IPS-18c (cell line): ENCODE measurements at regions not wholly inside any gene's neighbourhood (a gene's known extent, or its start where the extent isn't known, plus 50 kb on each side); places are given as distances from the start of the nearest gene placed in this dataset.

Experiments used
- H3K4me3 ChIP-seq: 2 replicates; pipeline ENCODE4 v1.7.0; 2013; ENCODE audit warnings: low read depth, mild to moderate bottlenecking, low read length, moderate library complexity; ENCODE audit not compliant: insufficient read depth
- H3K9me3 ChIP-seq: one replicate; pipeline ENCODE4 v1.6.1; 2013; ENCODE audit warnings: mild to moderate bottlenecking, low read length, moderate library complexity; ENCODE audit not compliant: control insufficient read depth, insufficient read depth

DNA sequence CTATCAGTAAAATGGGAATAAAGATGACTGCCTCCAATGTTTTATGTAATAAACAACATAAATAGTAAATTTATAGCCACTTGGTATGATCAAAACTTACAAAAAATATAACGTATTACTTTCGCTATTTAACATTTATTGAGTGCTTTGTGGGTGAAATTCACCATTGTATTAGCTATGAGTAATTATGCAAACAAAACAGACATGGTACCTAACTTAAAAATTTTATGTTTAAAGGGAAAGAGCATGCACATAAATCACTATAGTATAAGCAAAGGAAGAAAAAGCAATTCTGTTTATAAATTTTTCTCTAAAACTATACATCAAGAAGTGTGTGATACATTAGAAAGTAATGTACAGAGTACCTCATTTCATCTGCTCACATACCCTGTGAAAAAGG lies 1046.2 kb downstream of the NCAM2 start:
- H3K9me3 ChIP-seq, result no peaks in the 10 kb centered on the region

GRCh38 chr21:22046576-22046975 lies 1048.4 kb downstream of the NCAM2 start:
- Histone ChIP-seq H3K9me3 (no peaks in the 10 kb centered on the region), H3K4me3 (no peak overlapping the region)

More for the DNA sequence above, 1046.2 kb downstream of the NCAM2 start:
- no peak overlapping the region for H3K4me3 ChIP-seq

- no peaks in the 10 kb centered on the region for H3K9me3 ChIP-seq
- no peak overlapping the region for H3K4me3 ChIP-seq
Observed at GRCh38 chr21:22056904-22057303, 1058.7 kb downstream of the NCAM2 start.

DNA sequence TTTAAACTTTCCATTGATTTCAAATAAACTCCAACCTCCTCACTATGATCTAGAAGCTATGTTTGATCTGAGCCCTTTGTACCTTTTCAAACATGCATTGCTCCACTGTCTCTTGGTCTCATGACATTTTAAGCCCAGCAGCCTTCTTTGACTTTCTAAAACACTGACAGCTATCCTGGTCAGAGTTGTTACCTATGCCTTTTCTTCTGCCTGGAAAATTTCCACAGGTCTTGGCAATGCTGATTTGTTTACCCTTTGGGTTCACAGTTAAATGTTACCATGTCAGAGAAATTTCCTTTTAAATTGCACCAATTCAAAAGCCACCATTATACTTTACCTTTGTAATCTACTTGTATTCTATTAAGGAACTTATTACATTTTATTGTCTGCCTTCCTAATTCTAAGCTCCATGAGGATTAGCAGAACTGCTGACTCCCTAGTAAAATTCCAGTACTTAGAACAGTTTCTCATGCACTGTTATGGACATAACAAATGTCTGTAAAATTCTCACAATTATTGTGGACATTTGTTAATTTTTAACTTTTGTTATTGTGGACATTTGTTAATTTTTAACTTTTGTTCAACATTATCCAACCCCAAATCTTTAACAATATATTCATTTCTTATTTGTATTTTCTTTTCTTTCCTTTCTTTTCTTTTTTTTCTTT lies 1064.4 kb downstream of the NCAM2 start:
- no peak overlapping the region for H3K4me3 ChIP-seq
- no peaks in the 10 kb centered on the region for H3K9me3 ChIP-seq

DNA sequence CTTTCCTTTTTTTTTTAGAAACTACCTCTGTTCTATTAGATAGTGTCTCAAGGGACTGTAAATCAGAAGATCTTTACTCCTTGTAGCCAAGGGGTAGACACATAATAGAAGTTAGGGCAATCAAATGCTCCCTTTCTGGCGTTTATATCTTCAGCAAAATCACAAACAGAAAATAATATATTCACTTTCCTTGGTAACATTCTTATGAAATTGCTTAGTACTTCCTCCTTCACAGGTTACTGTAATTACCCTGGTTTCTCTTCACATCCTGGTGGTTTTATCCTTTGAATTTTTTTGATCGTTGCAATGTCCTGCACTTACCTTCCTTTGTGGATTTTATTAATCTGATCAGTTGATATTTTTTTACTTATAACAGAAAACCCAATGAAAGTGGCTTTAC lies 1064.9 kb downstream of the NCAM2 start:
- Histone ChIP-seq H3K9me3 (no peaks in the 10 kb centered on the region), H3K4me3 (no peak overlapping the region)

- no peaks in the 10 kb centered on the region for H3K9me3 ChIP-seq
- no peak overlapping the region for H3K4me3 ChIP-seq
Observed at GRCh38 chr21:22076471-22076870, 1078.3 kb downstream of the NCAM2 start.

DNA sequence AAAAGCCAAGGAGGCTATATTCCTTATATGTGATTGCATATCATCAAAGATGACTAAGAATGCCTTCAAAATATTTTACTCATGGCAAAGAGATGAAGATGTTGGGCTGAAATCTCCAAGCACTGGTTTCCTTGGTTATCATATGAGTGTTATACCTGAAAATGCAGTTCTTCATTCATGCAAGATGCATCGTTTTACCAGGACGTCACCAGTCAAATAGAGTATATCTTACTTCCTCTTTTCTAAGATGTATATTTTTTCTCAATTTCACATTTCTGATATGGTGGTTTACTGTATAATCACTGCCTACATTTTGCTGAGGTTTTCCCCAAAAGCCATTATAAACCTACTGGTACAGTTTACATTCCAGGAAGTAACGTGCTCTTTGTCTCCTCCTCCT lies 1085.7 kb downstream of the NCAM2 start:
- Histone ChIP-seq H3K4me3 (no peak overlapping the region), H3K9me3 (no peaks in the 10 kb centered on the region)

DNA sequence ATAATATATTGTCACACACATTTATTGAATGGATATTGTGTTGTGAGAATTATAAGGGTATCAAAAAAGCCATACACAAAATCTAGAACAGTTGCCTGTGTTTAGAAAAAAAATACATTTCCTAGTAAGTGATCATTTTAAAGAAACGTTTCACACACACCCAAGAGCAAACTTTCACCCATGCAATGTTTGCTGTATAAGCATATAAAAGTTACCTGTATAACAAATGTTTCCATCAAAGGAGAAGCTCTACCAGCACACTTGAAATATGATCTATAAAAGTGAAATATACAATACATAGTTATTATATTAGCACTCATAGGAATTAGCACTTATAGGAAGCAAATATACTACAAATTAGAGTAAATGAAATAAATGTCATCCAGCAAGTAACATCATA lies 1098.1 kb downstream of the NCAM2 start:
- H3K4me3 ChIP-seq, result no peak overlapping the region
- H3K9me3 ChIP-seq, result no peaks in the 10 kb centered on the region

- H3K9me3 ChIP-seq, result no peaks in the 10 kb centered on the region
Observed at GRCh38 chr21:22106720-22107410, 1108.7 kb downstream of the NCAM2 start.

GRCh38 chr21:22115746-22116145 lies 1117.5 kb downstream of the NCAM2 start:
- Histone ChIP-seq H3K4me3 (no peak overlapping the region), H3K9me3 (no peaks in the 10 kb centered on the region)

More at GRCh38 chr21:22106720-22107410, 1108.7 kb downstream of the NCAM2 start:
- H3K4me3 ChIP-seq, result no peak overlapping the region

DNA sequence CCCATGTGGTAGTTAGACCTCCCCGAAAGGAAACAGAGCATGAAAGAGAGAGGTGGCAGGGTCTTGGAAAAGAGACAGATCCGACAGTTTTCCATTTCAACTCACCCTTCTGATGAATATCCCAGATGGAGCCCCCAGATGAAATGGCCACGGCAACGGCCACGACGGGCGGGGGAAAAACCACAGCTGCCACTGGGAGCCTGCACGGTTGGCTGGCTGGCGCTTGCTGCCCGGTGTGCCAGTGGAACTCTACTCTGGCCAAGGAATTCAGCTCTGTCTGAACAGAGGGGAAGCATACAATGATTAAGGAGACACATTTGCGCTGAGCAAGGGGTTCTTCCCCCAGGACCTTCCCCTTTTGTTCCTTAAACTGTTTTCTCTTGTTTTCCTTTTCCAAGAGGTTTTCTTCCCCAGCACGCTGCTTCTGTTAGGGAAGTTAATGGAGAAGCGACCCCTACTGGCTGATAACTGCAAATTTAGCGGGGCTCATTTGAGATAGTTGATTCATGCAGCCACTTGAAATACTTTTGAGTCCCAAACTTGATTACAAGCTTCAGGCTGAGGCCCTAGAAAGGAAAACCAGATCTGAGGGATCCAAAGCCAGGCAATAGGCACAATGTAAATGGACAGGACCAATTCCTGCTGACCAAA lies 1122.5 kb downstream of the NCAM2 start:
- H3K4me3 ChIP-seq, result no peak overlapping the region

GRCh38 chr21:22125581-22125980 lies 1127.4 kb downstream of the NCAM2 start:
- Histone ChIP-seq H3K4me3 (no peak overlapping the region), H3K9me3 (no peaks in the 10 kb centered on the region)

More for the DNA sequence above, 1122.5 kb downstream of the NCAM2 start:
- H3K9me3 ChIP-seq, result no peaks in the 10 kb centered on the region

GRCh38 chr21:22128671-22129070 lies 1130.5 kb downstream of the NCAM2 start:
- Histone ChIP-seq H3K9me3 (no peaks in the 10 kb centered on the region), H3K4me3 (no peak overlapping the region)

DNA sequence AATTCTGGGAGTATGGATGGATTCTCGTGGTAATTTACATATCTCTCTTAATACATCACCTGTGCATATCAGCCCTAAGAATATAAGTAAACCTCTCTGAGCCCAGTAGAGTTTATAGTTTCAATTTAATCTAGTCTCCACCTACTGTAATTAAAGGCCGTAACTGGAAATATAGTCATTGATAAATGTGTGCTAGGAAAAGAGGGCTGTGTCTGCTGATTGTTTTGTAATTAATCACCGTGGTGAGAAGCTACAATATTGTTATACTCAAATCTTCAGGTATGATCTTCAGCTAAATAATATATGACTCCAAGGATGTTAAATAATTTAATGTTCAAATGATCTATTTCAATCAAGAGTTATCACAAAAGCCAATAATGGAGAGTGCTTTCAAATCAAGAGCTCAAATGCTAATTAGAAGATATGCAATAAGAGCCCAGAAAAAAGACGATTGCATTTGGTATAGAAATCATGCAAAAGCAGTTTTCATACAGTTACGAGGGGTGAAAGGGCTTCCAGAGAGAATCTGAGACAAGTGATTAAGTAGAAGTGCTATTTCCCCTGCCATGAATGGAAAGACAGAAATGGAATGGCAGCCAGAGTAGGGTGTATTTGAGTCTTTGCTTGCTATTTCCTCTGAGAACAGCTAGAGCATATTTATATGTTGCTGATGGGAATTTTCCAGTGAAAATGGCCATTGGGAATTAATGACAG lies 1134.3 kb downstream of the NCAM2 start:
- no peaks in the 10 kb centered on the region for H3K9me3 ChIP-seq
- H3K4me3 ChIP-seq, result no peak overlapping the region

DNA sequence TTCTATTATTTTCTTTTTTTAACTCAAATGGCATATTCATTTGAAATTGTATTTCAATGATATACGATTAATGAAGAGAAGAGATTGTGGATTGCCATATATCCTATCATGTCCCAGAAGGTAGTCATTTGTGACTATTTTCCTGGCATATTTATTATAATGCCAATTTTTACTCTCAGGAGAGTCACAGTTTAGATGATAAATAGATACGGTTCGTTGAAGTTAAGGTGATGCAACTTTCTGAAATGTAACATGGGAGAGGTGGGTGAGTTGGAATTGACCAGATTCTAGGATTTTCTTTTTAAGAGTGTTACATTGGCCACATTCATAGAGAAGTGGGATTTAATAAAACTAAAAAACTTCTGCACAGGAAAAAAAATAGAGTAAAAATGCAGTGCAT lies 1138.5 kb downstream of the NCAM2 start:
- Histone ChIP-seq H3K4me3 (no peak overlapping the region), H3K9me3 (no peaks in the 10 kb centered on the region)

DNA sequence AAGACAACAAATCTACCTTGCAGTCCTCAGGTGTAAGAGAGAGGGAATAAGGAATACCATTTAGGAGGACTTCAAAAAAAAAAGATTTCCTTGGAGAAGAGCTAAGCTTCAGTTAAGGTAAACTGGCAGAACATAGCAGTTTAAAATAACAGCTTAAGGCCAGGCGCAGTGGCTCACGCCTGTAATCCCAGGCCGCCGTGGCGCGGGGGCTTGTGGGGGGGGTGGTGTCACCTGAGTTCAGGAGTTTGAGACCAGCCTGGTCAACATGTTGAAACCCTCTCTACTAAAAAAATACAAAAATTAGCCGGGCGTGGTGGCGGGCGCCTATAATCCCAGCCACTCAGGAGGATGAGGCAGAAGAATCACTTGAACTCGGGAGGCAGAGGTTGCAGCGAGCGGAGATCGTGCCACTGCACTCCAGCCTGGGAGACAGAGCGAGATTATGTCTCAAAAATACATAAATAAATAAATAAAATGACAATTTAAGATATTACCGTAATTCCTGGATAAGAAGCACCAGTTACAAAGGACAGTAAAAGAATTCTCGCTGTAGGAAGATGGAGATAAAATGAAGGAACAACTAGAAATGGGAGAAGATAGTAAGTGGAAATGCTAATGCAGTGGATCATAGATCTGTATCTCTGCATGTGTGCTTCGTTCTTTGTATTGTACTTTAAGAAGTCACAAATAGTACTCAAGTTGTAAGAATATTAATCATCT lies 1140.2 kb downstream of the NCAM2 start:
- H3K4me3 ChIP-seq, result no peak overlapping the region
- no peaks in the 10 kb centered on the region for H3K9me3 ChIP-seq

DNA sequence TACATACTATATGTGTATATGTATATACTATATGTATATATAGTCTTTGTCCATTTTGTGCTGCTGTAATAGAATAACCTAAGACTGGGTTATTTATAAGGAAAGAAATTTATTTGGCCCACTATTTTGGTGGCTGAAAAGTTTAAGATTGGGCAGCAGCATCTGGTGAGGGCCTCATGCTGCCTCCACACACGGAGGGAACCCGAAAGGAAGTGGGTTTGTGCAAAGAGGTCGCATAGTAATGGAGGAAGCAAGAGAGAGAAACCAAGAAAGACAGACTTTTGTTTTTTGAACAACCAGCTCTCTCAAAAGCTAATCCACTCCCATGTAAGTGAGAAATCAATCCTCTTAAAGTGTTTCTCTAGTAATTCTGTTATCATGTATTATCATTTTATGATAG lies 1147.3 kb downstream of the NCAM2 start:
- H3K4me3 ChIP-seq, result no peak overlapping the region
- peaks cover 8% of the 10 kb centered on the region for H3K9me3 ChIP-seq
